Cardiac septum (tissue), 1 donor: ENCODE measurements at regions not wholly inside any gene's neighbourhood (a gene's known extent, or its start where the extent isn't known, plus 50 kb on each side); places are given as distances from the start of the nearest gene placed in this dataset.
"Not testable (repeated sequence)": the region's sequence is repeated elsewhere in the genome, so short reads cannot be mapped to it uniquely, and the experiment has no call there.

Experiments used
- DNase-seq: peaks from one replicate; pipeline ENCODE4 v3.0.0-alpha.2; 2020; ENCODE audit warnings: low spot score
- intact Hi-C: fragments of 100-400 bp; cut with DNase I; formaldehyde crosslinking; loops from one replicate; pipeline ENCODE4 v1.14.0; 2022
- donor health status: DM: no; HTN: no; CAD: no.

GRCh38 chr5:153276151-153276550 lies 214.3 kb upstream of the GRIA1 start:
- intact Hi-C loops = no loop called here

GRCh38 chr5:153296251-153296844 lies 194.1 kb upstream of the GRIA1 start:
- DNase-seq, intact Hi-C loops: not testable (repeated sequence)

More at GRCh38 chr5:153276151-153276550, 214.3 kb upstream of the GRIA1 start:
- DNase-seq = no peak

- intact Hi-C loops = no loop called here
These were observed 190.6 kb upstream of the GRIA1 start for GRCh38 chr5:153299891-153300290.

GRCh38 chr5:153308282-153308681 lies 182.2 kb upstream of the GRIA1 start:
- intact Hi-C loops = no loop called here
- DNase-seq = no peak

More at GRCh38 chr5:153299891-153300290, 190.6 kb upstream of the GRIA1 start:
- DNase-seq = no peak

GRCh38 chr5:153318556-153318955 lies 171.9 kb upstream of the GRIA1 start:
- DNase-seq = no peak
- intact Hi-C loops = no loop called here

GRCh38 chr5:153321478-153321877 lies 169.0 kb upstream of the GRIA1 start:
- DNase-seq = no peak
- intact Hi-C loops = no loop called here

GRCh38 chr5:153340139-153340538 lies 150.3 kb upstream of the GRIA1 start:
- DNase-seq = no peak
- intact Hi-C loops = no loop called here

- intact Hi-C loops = no loop called here
- DNase-seq = no peak
These were observed 149.7 kb upstream of the GRIA1 start for GRCh38 chr5:153340738-153341137.

GRCh38 chr5:153342487-153342886 lies 148.0 kb upstream of the GRIA1 start:
- intact Hi-C loops = no loop called here
- no peak for DNase-seq

- DNase-seq = no peak
- intact Hi-C loops = no loop called here
These were observed 142.9 kb upstream of the GRIA1 start for GRCh38 chr5:153347611-153348010.

GRCh38 chr5:153350175-153350883 lies 140.1 kb upstream of the GRIA1 start:
- intact Hi-C loops = no loop called here
- DNase-seq = no peak

- DNase-seq = no peak
- intact Hi-C loops = no loop called here
These were observed 137.7 kb upstream of the GRIA1 start for GRCh38 chr5:153352685-153353219.

- no peak for DNase-seq
- intact Hi-C loops = no loop called here
These were observed 132.9 kb upstream of the GRIA1 start for GRCh38 chr5:153357493-153358112.

GRCh38 chr5:153358315-153358976 lies 132.0 kb upstream of the GRIA1 start:
- DNase-seq = no peak
- intact Hi-C loops = no loop called here

GRCh38 chr5:153360860-153361259 lies 129.6 kb upstream of the GRIA1 start:
- intact Hi-C loops = no loop called here
- DNase-seq = no peak

GRCh38 chr5:153361735-153362409 lies 128.6 kb upstream of the GRIA1 start:
- DNase-seq = no peak
- intact Hi-C loops = no loop called here

- intact Hi-C loops = no loop called here
These were observed 124.9 kb upstream of the GRIA1 start for GRCh38 chr5:153365547-153365946.

GRCh38 chr5:153367466-153367865 lies 123.0 kb upstream of the GRIA1 start:
- no peak for DNase-seq
- intact Hi-C loops = no loop called here

More at GRCh38 chr5:153365547-153365946, 124.9 kb upstream of the GRIA1 start:
- DNase-seq = no peak

GRCh38 chr5:153372425-153373129 lies 117.9 kb upstream of the GRIA1 start:
- DNase-seq = no peak
- intact Hi-C loops = no loop called here
